ENCODE measurements at regions not wholly inside any gene's neighbourhood (a gene's known extent, or its start where the extent isn't known, plus 50 kb on each side); places are given as distances from the start of the nearest gene placed in this dataset.

GRCh38 chr22:49638001-49638400, 189.7 kb downstream of the BRD1 start:
- no peak for DNase-seq

- DNase-seq: no peak
Observed at GRCh38 chr22:49637255-49637760, 190.4 kb downstream of the BRD1 start.

- no peak for DNase-seq
Observed at GRCh38 chr22:49636649-49637048, 191.0 kb downstream of the BRD1 start.

- DNase-seq: no peak
Observed at GRCh38 chr22:49636214-49636613, 191.5 kb downstream of the BRD1 start.

- no peak for DNase-seq
Observed at GRCh38 chr22:49634006-49634772, 193.5 kb downstream of the BRD1 start.

GRCh38 chr22:49633010-49633324, 194.7 kb downstream of the BRD1 start:
- no peak for DNase-seq

GRCh38 chr22:49632199-49633009, 195.3 kb downstream of the BRD1 start:
- no peak for DNase-seq

GRCh38 chr22:49630448-49630946, 197.2 kb downstream of the BRD1 start:
- no peak for DNase-seq

- DNase-seq: no peak
Observed at GRCh38 chr22:49629586-49630447, 197.9 kb downstream of the BRD1 start.

GRCh38 chr22:49629261-49629570, 198.5 kb downstream of the BRD1 start:
- DNase-seq: no peak

GRCh38 chr22:49628391-49629260, 199.0 kb downstream of the BRD1 start:
- no peak for DNase-seq

GRCh38 chr22:49627217-49628181, 200.2 kb downstream of the BRD1 start:
- no peak for DNase-seq

GRCh38 chr22:49626361-49627216, 201.1 kb downstream of the BRD1 start:
- no peak for DNase-seq

GRCh38 chr22:49624421-49625177, 203.1 kb downstream of the BRD1 start:
- DNase-seq: no peak

- no peak for DNase-seq
Observed at GRCh38 chr22:49623715-49624114, 204.0 kb downstream of the BRD1 start.

GRCh38 chr22:49623176-49623575, 204.5 kb downstream of the BRD1 start:
- DNase-seq: no peak

- DNase-seq: no peak
Observed at GRCh38 chr22:49622241-49623105, 205.2 kb downstream of the BRD1 start.

- no peak for DNase-seq
Observed at GRCh38 chr22:49621601-49622210, 206.0 kb downstream of the BRD1 start.
